ENCODE measurements at regions not wholly inside any gene's neighbourhood (a gene's known extent, or its start where the extent isn't known, plus 50 kb on each side); places are given as distances from the start of the nearest gene placed in this dataset.

- H3K4me1 ChIP-seq (replicated peaks): no peaks in the 10 kb centered on the region
- no peak overlapping the region for H3K27ac ChIP-seq
- 78% methylated on average over 6 of the region's 6 CpGs for WGBS
- no peak for DNase-seq (ENCODE audit: low spot score)
- no peak overlapping the region for H3K4me3 ChIP-seq
- intact Hi-C loops (cut with DNase I): no loop called here
- H3K36me3 ChIP-seq: no peaks in the 10 kb centered on the region
- no peak for TF ChIP-seq POLR2A (IDR thresholded peaks at IDR 0.05)
- TF ChIP-seq CTCF (IDR thresholded peaks at IDR 0.05): no peak
- no peaks in the 10 kb centered on the region for H3K27me3 ChIP-seq (replicated peaks; ENCODE audit: insufficient read depth)
- H3K9me3 ChIP-seq: no peaks in the 10 kb centered on the region
Measured at GRCh38 chr1:93750955-93751354, 69.3 kb upstream of the BCAR3 start.

DNA sequence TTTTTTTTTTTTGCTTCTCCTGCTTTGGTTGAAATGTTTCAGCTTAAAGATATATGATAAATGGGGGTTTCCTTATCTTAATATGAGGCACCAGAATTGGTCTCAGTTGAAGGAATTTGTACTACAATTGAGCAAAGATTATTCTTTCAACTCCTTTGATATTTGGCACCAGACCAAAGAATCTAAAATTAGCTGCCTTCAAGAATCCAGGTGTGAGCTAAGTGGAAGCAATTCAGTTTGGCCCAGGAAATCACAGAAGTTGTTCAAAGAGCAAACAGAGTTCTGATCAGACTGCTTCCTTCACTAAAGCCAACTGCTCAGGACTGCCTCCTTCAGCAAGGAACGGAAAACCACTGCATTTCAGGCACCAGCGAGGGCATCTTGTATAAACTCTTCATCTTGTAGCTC lies 68.3 kb upstream of the BCAR3 start:
- H3K4me1 ChIP-seq (replicated peaks): no peaks in the 10 kb centered on the region
- H3K27me3 ChIP-seq (replicated peaks; ENCODE audit: insufficient read depth): no peaks in the 10 kb centered on the region
- no peak overlapping the region for H3K4me3 ChIP-seq
- H3K36me3 ChIP-seq: no peaks in the 10 kb centered on the region
- TF ChIP-seq CTCF (IDR thresholded peaks at IDR 0.05) (no peak), POLR2A (IDR thresholded peaks at IDR 0.05) (no peak), POLR2AphosphoS5 (IDR thresholded peaks at IDR 0.05) (no peak)
- 75% methylated on average over 2 of the region's 2 CpGs for WGBS
- DNase-seq (ENCODE audit: low spot score): no peak
- intact Hi-C loops (cut with DNase I): no loop called here
- H3K9me3 ChIP-seq: no peaks in the 10 kb centered on the region
- no peak overlapping the region for H3K27ac ChIP-seq

DNA sequence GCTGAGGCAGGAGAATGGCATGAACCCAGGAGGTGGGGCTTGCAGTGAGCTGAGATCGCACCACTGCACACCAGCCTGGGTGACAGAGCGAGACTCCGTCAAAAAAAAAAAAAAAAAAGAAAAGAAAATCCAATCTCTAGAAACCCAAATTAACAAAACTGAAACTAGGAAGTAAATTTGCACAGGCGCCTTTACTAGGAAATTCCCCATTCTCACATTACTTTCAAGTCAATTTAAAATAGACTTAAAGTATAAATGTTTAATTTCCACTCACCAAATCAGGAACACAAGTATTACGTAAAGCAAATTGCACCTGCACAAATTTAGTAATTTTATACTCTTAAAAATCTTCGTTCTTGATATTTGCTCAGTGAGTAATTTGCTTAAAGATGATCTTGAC lies 67.8 kb upstream of the BCAR3 start:
- WGBS: 77% methylated on average over 6 of the region's 6 CpGs
- no peak for DNase-seq (ENCODE audit: low spot score)
- H3K4me1 ChIP-seq (replicated peaks): no peaks in the 10 kb centered on the region
- H3K36me3 ChIP-seq: no peaks in the 10 kb centered on the region
- H3K27me3 ChIP-seq (replicated peaks; ENCODE audit: insufficient read depth): no peaks in the 10 kb centered on the region
- H3K4me3 ChIP-seq: no peak overlapping the region
- intact Hi-C loops (cut with DNase I): no loop called here
- H3K27ac ChIP-seq: no peak overlapping the region
- no peaks in the 10 kb centered on the region for H3K9me3 ChIP-seq
- no peak for TF ChIP-seq CTCF (IDR thresholded peaks at IDR 0.05)
- no peak for TF ChIP-seq POLR2AphosphoS5 (IDR thresholded peaks at IDR 0.05)
- no peak for TF ChIP-seq POLR2A (IDR thresholded peaks at IDR 0.05)

- no peak for TF ChIP-seq POLR2AphosphoS5 (IDR thresholded peaks at IDR 0.05)
- TF ChIP-seq CTCF (IDR thresholded peaks at IDR 0.05): no peak
- no peak for TF ChIP-seq POLR2A (IDR thresholded peaks at IDR 0.05)
- no peaks in the 10 kb centered on the region for H3K9me3 ChIP-seq
- no peak overlapping the region for H3K4me3 ChIP-seq
- no peaks in the 10 kb centered on the region for H3K36me3 ChIP-seq
- no peaks in the 10 kb centered on the region for H3K27me3 ChIP-seq (replicated peaks; ENCODE audit: insufficient read depth)
- WGBS: 91% methylated on average over 6 of the region's 6 CpGs
- no peaks in the 10 kb centered on the region for H3K4me1 ChIP-seq (replicated peaks)
- intact Hi-C loops (cut with DNase I): no loop called here
- H3K27ac ChIP-seq: no peak overlapping the region
- no peak for DNase-seq (ENCODE audit: low spot score)
Measured at GRCh38 chr1:93746021-93746812, 64.6 kb upstream of the BCAR3 start.

- Histone ChIP-seq H3K9me3 (no peaks in the 10 kb centered on the region), H3K27me3 (replicated peaks; ENCODE audit: insufficient read depth) (no peaks in the 10 kb centered on the region), H3K4me1 (replicated peaks) (no peaks in the 10 kb centered on the region), H3K36me3 (no peaks in the 10 kb centered on the region), H3K27ac (no peak overlapping the region), H3K4me3 (no peak overlapping the region)
- no peak for DNase-seq (ENCODE audit: low spot score)
- intact Hi-C loops (cut with DNase I): no loop called here
- 33% methylated on average over 7 of the region's 7 CpGs for WGBS
- TF ChIP-seq CTCF (IDR thresholded peaks at IDR 0.05): no peak
- no peak for TF ChIP-seq POLR2A (IDR thresholded peaks at IDR 0.05)
- no peak for TF ChIP-seq POLR2AphosphoS5 (IDR thresholded peaks at IDR 0.05)
Measured at GRCh38 chr1:93744299-93744988, 62.8 kb upstream of the BCAR3 start.
